Keratinocyte (primary cell): ENCODE measurements at regions not wholly inside any gene's neighbourhood (a gene's known extent, or its start where the extent isn't known, plus 50 kb on each side); places are given as distances from the start of the nearest gene placed in this dataset.

Source experiments
- CTCF ChIP-seq, 3 experiments: IDR thresholded peaks in 1 of 3; conservative IDR thresholded peaks in 1 of 3; optimal IDR thresholded peaks in 1 of 3; 2 replicates in 2 of 3; 3 replicates in 1 of 3; pipeline versions ENCODE3 to v1.5.1; 2011; ENCODE audit warnings: low read length in 3 of 3, mild to moderate bottlenecking in 3 of 3, moderate library complexity in 2 of 3, control low read depth in 1 of 3, inconsistent platforms in 1 of 3; ENCODE audit not compliant: insufficient read depth in 2 of 3; ENCODE audit errors: extremely low read depth in 1 of 3
- EZH2 ChIP-seq: IDR thresholded peaks from one replicate; pipeline ENCODE4 v1.6.1; 2012; ENCODE audit warnings: inconsistent platforms, mild to moderate bottlenecking, low read length, moderate library complexity

- TF ChIP-seq CTCF (optimal IDR thresholded peaks at IDR 0.05 in 1 of 3, IDR thresholded peaks at IDR 0.05 in 1 of 3, conservative IDR thresholded peaks at IDR 0.05 in 1 of 3; ENCODE audit: extremely low read depth in 1 of 3, insufficient read depth in 2 of 3, low read length in 3 of 3) (no peak), EZH2 (no peak)
Observed at GRCh38 chr2:180607514-180608049, 372.8 kb upstream of the UBE2E3 start.
